Keratinocyte (primary cell): ENCODE measurements at regions not wholly inside any gene's neighbourhood (a gene's known extent, or its start where the extent isn't known, plus 50 kb on each side); places are given as distances from the start of the nearest gene placed in this dataset.

Experiments used
- DNase-seq: peaks from one replicate; pipeline ENCODE4 v3.0.0-alpha.2; 2011; ENCODE audit warnings: low read depth, missing footprints, low spot score
- FAIRE-seq: peaks from 2 replicates; lab custom pipeline; 2011; peaks lifted over from hg19 to GRCh38; lab: Jason Lieb, UNC
- H2AFZ ChIP-seq: 2 replicates; pipeline ENCODE4 v1.6.0; 2012; ENCODE audit warnings: low read length, control low read depth, inconsistent platforms; ENCODE audit not compliant: control insufficient read depth
- H3K27ac ChIP-seq: 2 replicates; pipeline ENCODE4 v1.5.1; 2011; ENCODE audit warnings: low read length; ENCODE audit not compliant: control insufficient read depth, insufficient read depth
- H3K27me3 ChIP-seq: 3 replicates; pipeline ENCODE4 v1.6.0; 2011; ENCODE audit warnings: low read length; ENCODE audit not compliant: control insufficient read depth, insufficient read depth; ENCODE audit errors: extremely low read depth
- H3K36me3 ChIP-seq, 2 experiments: 2 replicates in 1 of 2; 3 replicates in 1 of 2; pipeline ENCODE4 v1.5.1; 2011; ENCODE audit warnings: low read length in 2 of 2, mild to moderate bottlenecking in 1 of 2; ENCODE audit not compliant: control insufficient read depth in 2 of 2, insufficient read depth in 2 of 2; ENCODE audit errors: extremely low read depth in 1 of 2
- H3K4me1 ChIP-seq: 3 replicates; pipeline ENCODE4 v1.5.1; 2011; ENCODE audit warnings: low read length; ENCODE audit not compliant: control insufficient read depth, insufficient read depth; ENCODE audit errors: extremely low read depth
- H3K4me2 ChIP-seq: 3 replicates; pipeline ENCODE4 v1.6.0; 2011; ENCODE audit warnings: low read depth, low read length; ENCODE audit not compliant: control insufficient read depth, insufficient read depth; ENCODE audit errors: extremely low read depth
- H3K4me3 ChIP-seq, 3 experiments: fragments of 200-600 bp in 1 of 3; sonication (generic) in 1 of 3; 2 replicates in 2 of 3; 3 replicates in 1 of 3; pipeline ENCODE4 v1.5.1; 2011 to 2016; ENCODE audit warnings: low read length in 3 of 3, mild to moderate bottlenecking in 3 of 3, control low read depth in 2 of 3, inconsistent platforms in 1 of 3, low read depth in 1 of 3, mixed read lengths in 1 of 3, mixed run types in 1 of 3, moderate library complexity in 1 of 3; ENCODE audit not compliant: control insufficient read depth in 2 of 3, insufficient read depth in 2 of 3; ENCODE audit errors: extremely low read depth in 1 of 3
- H3K79me2 ChIP-seq: 2 replicates; pipeline ENCODE4 v1.6.0; 2012; ENCODE audit warnings: low read length; ENCODE audit not compliant: control insufficient read depth, insufficient read depth
- H3K9ac ChIP-seq: 3 replicates; pipeline ENCODE4 v1.6.0; 2011; ENCODE audit warnings: low read length; ENCODE audit not compliant: control insufficient read depth, insufficient read depth; ENCODE audit errors: extremely low read depth
- H3K9me1 ChIP-seq: 3 replicates; pipeline ENCODE4 v1.6.0; 2011; ENCODE audit warnings: low read length; ENCODE audit not compliant: control insufficient read depth, insufficient read depth; ENCODE audit errors: extremely low read depth
- H3K9me3 ChIP-seq: 2 replicates; pipeline ENCODE4 v1.5.1; 2012; ENCODE audit warnings: low read depth, low read length; ENCODE audit not compliant: control insufficient read depth
- H4K20me1 ChIP-seq: 3 replicates; pipeline ENCODE4 v1.6.0; 2011; ENCODE audit warnings: low read length; ENCODE audit not compliant: control insufficient read depth, insufficient read depth; ENCODE audit errors: extremely low read depth
- EZH2 ChIP-seq: IDR thresholded peaks from one replicate; pipeline ENCODE4 v1.6.1; 2012; ENCODE audit warnings: inconsistent platforms, mild to moderate bottlenecking, low read length, moderate library complexity
- dilution Hi-C: fragments of 300-500 bp; cut with MboI; formaldehyde crosslinking; loops from one replicate; pipeline ENCODE4 v1.7.0; 2020; ENCODE audit warnings: low sequenced_read_pairs; ENCODE audit not compliant: extremely low pct_ligation_motif_present
- TF ChIP-seq, protein P1 (sequence below), 3 experiments: IDR thresholded peaks in 1 of 3; conservative IDR thresholded peaks in 1 of 3; optimal IDR thresholded peaks in 1 of 3; 2 replicates in 2 of 3; 3 replicates in 1 of 3; pipeline versions ENCODE3 to v1.5.1; 2011; ENCODE audit warnings: low read length in 3 of 3, mild to moderate bottlenecking in 3 of 3, moderate library complexity in 2 of 3, control low read depth in 1 of 3, inconsistent platforms in 1 of 3; ENCODE audit not compliant: insufficient read depth in 2 of 3; ENCODE audit errors: extremely low read depth in 1 of 3

DNA sequence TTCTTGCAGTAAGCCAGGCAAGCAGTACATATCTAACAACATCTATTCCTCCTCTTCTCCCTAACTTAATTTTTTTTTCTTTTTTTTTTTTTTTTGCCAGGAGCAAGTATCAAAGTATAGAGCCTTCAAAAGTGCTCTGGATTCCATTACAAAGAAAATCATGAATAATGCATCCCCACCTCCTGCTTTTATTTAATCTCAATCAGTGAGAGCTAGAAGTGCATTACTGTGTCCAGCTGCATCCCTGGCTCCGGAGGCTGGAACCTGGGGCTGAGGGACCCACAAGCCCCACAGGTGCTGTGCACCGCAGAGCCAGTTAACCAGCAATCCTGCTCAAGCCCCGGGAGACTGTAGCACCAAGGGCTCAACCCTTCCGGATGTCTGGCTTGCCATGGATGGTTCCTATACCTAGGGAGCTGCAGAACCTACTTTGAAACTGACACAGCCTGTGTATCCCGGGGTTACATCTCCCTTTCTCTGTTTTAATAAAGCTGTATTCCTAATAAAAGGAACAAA lies 455.9 kb upstream of the RUNX1 start:
- peaks cover 4% of the 10 kb centered on the region for H3K4me1 ChIP-seq
- H2AFZ ChIP-seq = no peak overlapping the region
- H3K4me3 ChIP-seq = no peak overlapping the region
- no peak overlapping the region for H3K9ac ChIP-seq
- FAIRE-seq (no peak), DNase-seq (no peak)
- dilution Hi-C loops = no loop called here
- no peak overlapping the region for H3K4me2 ChIP-seq
- no peaks in the 10 kb centered on the region for H4K20me1 ChIP-seq
- no peak overlapping the region for H3K27ac ChIP-seq
- no peaks in the 10 kb centered on the region for H3K27me3 ChIP-seq
- H3K9me3 ChIP-seq = no peaks in the 10 kb centered on the region
- no peaks in the 10 kb centered on the region for H3K36me3 ChIP-seq
- no peaks in the 10 kb centered on the region for H3K79me2 ChIP-seq
- TF ChIP-seq, protein P1, sequence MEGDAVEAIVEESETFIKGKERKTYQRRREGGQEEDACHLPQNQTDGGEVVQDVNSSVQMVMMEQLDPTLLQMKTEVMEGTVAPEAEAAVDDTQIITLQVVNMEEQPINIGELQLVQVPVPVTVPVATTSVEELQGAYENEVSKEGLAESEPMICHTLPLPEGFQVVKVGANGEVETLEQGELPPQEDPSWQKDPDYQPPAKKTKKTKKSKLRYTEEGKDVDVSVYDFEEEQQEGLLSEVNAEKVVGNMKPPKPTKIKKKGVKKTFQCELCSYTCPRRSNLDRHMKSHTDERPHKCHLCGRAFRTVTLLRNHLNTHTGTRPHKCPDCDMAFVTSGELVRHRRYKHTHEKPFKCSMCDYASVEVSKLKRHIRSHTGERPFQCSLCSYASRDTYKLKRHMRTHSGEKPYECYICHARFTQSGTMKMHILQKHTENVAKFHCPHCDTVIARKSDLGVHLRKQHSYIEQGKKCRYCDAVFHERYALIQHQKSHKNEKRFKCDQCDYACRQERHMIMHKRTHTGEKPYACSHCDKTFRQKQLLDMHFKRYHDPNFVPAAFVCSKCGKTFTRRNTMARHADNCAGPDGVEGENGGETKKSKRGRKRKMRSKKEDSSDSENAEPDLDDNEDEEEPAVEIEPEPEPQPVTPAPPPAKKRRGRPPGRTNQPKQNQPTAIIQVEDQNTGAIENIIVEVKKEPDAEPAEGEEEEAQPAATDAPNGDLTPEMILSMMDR (optimal IDR thresholded peaks at IDR 0.05 in 1 of 3, IDR thresholded peaks at IDR 0.05 in 1 of 3, conservative IDR thresholded peaks at IDR 0.05 in 1 of 3; ENCODE audit: extremely low read depth in 1 of 3, insufficient read depth in 2 of 3, low read length in 3 of 3) = no peak
- TF ChIP-seq EZH2 = no peak
- no peaks in the 10 kb centered on the region for H3K9me1 ChIP-seq

DNA sequence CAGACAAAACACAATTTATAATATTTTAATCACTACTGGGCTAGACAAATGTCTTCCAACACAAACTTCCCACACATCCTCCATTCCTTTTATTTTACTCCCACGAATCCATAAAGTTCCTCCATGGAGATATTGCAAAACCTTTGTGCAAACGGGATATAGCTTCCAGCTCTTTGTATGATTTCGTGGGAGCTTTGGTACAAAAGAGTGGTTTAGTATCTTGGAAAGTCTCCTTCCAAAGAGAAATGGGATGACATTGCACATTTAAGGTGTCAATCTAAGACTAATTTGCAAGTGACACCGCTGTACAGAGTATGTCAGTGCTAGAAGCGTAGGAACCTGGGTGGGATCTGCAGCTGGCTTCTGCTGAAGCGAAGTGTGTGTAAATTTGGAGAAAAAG lies 455.2 kb upstream of the RUNX1 start:
- no peaks in the 10 kb centered on the region for H3K36me3 ChIP-seq
- FAIRE-seq = no peak
- no peaks in the 10 kb centered on the region for H3K9me3 ChIP-seq
- dilution Hi-C loops = no loop called here
- no peak for DNase-seq
- no peak overlapping the region for H3K4me2 ChIP-seq
- TF ChIP-seq EZH2 = no peak
- TF ChIP-seq, protein P1 (optimal IDR thresholded peaks at IDR 0.05 in 1 of 3, IDR thresholded peaks at IDR 0.05 in 1 of 3, conservative IDR thresholded peaks at IDR 0.05 in 1 of 3; ENCODE audit: extremely low read depth in 1 of 3, insufficient read depth in 2 of 3, low read length in 3 of 3) = no peak
- H3K27ac ChIP-seq = no peak overlapping the region
- no peak overlapping the region for H3K4me3 ChIP-seq
- no peaks in the 10 kb centered on the region for H3K27me3 ChIP-seq
- H3K79me2 ChIP-seq = no peaks in the 10 kb centered on the region
- no peak overlapping the region for H3K9ac ChIP-seq
- H3K4me1 ChIP-seq = no peaks in the 10 kb centered on the region
- H2AFZ ChIP-seq = no peak overlapping the region
- H4K20me1 ChIP-seq = no peaks in the 10 kb centered on the region
- H3K9me1 ChIP-seq = no peaks in the 10 kb centered on the region
